Tongue (tissue), 1 donor: ENCODE measurements at regions not wholly inside any gene's neighbourhood (a gene's known extent, or its start where the extent isn't known, plus 50 kb on each side); places are given as distances from the start of the nearest gene placed in this dataset.
"Not testable (repeated sequence)": the region's sequence is repeated elsewhere in the genome, so short reads cannot be mapped to it uniquely, and the experiment has no call there.

ENCODE experiments used
- DNase-seq: peaks from one replicate; pipeline ENCODE4 v3.0.0-alpha.2; 2015

GRCh38 chrX:129161108-129161507, 362.2 kb downstream of the SMARCA1 start:
- no peak for DNase-seq

DNA sequence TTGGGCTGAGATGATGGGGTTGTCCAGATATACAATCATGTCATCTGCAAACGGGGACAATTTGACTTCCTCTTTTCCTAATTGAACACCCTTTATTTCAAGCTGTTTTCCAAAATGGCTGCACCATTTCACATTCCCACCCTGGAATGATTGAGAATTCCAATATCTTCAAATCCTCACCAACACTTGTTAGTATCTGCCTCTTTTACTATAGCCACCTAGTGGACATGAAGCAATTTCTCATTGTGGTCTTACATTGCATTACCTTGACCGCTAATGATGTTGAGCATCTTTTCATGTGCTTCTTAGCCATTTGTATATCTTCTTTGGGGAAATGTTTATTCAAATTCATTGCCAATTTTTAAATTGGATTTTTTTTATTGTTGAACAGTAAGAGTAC, 364.8 kb downstream of the SMARCA1 start:
- DNase-seq, result no peak

DNA sequence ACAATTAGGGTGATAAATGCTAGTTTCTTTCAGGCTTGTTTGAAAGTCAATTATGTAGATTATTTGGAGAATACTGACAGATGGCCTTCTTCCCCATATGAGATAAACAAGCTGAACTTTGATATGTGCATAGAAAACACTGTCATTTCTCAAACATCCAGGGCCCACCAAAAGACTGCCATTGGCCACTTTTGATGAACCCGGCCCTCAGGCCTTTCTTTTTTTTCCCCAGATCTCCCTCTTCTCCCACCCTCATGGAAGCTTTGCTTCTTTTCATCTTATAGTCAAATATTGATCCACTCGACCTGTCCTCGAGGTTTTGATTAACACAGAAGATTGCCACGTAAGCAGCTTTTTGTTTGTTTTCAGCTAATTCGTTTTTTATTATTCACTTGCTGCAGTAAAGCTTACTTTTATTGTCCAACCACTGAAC, 377.4 kb downstream of the SMARCA1 start:
- DNase-seq, result no peak

- DNase-seq, result no peak
These were observed 377.9 kb downstream of the SMARCA1 start for GRCh38 chrX:129145385-129145784.

DNA sequence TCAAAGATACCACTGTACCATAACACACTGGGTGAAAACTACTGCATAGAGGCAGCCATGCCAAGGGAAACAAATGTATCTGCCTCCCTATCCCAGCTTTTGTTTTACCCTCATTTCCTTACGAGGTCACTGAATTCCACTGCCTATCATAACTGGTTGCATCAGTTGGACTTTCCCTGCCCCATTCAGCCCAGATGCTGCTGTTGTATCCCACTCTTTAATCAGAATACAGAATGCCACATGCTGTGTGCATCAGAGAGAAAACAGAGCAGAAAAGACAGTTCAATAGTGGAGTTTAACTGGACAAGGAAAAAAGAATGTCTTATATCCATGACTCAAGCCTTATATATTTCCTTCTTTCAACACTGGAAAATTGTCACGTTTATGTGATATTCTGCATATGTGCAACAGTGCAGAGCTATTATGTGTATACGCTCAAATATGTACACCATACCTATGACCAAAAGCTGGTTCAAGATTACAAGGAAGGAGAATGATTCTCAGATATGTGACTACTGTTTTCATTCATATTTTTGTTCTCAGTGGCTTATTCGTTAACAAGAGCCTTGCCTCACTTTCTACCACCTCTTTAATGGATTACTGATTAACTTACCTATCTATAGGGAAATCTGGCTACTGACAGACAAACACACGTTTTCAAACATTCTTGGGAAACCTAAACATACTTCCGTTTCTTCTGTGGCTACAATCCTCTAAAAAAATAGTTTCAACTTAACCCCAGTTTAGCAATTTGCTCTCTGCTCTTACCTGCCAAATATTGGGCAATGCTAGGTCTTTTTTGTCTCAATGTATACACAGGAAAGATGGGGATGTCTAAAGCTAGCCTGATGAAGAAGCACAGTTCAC, 378.9 kb downstream of the SMARCA1 start:
- DNase-seq, result no peak

GRCh38 chrX:129139837-129140598, 383.3 kb downstream of the SMARCA1 start:
- DNase-seq, result peak; percentile 24

- no peak for DNase-seq
These were observed 398.0 kb downstream of the SMARCA1 start for GRCh38 chrX:129125122-129125914.

DNA sequence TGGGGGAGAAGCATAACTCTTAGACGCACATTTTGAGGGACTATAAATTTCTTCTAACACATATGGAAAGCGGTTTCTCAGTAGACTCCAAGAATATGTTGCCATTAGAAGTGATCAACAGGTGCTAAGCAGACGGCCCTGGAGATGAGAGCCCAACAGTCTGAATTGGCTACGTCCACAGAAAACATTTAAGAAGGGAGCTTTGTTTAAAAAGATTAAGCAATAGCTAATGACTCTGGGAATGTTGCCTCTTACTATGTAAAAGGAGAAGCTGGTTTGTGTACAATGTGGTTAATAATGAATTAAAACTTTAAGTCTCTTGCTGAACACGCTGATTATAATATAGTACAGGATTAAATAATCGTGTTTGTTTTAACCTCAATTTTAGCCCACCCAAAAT, 399.5 kb downstream of the SMARCA1 start:
- DNase-seq, result peak; percentile 8

- peak; percentile 3 for DNase-seq
These were observed 406.4 kb downstream of the SMARCA1 start for GRCh38 chrX:129116676-129117470.

GRCh38 chrX:129115935-129116334, 407.4 kb downstream of the SMARCA1 start:
- no peak for DNase-seq

GRCh38 chrX:129115104-129115503, 408.2 kb downstream of the SMARCA1 start:
- peak; percentile 14 for DNase-seq

DNA sequence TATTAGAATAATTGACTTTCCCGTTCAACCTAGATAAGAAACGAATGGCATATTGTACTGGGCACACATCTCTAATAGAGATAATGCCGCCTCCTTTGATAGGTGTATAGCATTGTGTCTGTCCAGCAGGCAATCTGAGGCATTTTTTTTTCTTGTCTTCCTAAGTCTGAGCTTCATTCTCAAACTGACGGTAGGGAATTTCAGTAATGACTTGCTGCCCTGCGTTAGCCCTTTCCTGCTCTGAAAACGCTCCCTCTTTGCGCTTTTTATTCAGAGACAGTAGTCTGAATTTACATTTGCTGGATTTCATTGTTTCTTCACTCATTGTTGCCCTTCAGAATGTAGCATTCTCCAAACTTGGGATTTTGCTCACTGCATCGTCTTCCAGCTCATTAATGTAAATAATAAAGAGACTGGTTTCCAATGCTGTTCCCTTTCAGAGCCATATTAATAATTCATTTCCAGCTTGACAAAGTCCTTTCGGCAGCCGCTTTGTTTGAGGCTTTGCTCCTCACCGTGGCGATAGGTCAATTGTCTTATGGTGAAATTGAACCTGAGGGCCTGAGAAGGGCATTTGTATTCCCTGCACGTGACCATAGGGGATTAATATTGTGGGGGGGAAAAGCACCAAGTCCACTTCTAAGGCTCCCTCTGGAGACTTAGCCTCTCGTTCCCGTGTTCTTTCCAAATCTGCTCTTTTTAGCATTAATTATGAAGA, 412.1 kb downstream of the SMARCA1 start:
- no peak for DNase-seq

DNA sequence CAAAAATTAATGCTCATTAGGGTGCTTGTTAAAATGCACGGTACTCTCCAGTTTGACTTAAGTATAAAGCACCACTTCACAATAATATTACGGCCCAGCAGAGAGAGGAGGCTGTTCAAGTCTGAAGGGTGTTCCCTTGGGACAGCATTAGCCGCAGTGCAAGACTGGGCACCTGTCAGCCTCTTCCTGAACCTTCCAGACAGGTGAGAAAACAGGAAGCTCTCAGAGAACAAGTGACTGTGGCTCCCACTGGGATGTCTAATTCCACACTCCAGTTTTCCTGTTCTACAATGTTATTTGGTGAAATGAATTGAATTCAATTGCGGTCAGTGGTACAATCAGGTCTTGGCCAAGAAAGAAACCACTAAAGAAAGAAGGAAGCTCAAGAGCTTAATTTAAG, 414.4 kb downstream of the SMARCA1 start:
- DNase-seq, result peak; percentile 1

GRCh38 chrX:129099207-129099606, 424.1 kb downstream of the SMARCA1 start:
- DNase-seq, result no peak

DNA sequence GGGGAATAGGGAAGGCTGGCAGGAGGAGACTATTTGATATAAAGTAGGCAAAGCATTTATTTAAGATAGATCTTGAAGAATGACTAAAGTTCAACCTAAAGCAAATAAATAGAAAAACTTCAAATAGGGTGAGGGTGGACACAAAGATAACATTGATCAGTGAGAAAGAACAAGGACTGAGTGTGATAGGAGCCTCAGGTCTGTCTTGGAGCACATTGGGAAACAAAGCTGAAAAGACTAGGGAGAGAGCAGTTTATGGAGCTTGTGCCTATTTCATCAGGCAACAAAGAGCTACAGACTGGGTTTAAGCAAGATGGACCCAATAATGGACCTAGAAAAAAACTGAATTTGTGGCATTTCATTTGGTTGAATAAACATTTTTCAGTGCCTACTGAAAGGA, 425.6 kb downstream of the SMARCA1 start:
- no peak for DNase-seq

GRCh38 chrX:129093706-129094105, 429.6 kb downstream of the SMARCA1 start:
- no peak for DNase-seq

- no peak for DNase-seq
These were observed 430.5 kb downstream of the SMARCA1 start for GRCh38 chrX:129092757-129093156.

- DNase-seq, result no peak
These were observed 431.0 kb downstream of the SMARCA1 start for GRCh38 chrX:129092242-129092641.

- DNase-seq, result no peak
These were observed 432.2 kb downstream of the SMARCA1 start for GRCh38 chrX:129091097-129091496.

DNA sequence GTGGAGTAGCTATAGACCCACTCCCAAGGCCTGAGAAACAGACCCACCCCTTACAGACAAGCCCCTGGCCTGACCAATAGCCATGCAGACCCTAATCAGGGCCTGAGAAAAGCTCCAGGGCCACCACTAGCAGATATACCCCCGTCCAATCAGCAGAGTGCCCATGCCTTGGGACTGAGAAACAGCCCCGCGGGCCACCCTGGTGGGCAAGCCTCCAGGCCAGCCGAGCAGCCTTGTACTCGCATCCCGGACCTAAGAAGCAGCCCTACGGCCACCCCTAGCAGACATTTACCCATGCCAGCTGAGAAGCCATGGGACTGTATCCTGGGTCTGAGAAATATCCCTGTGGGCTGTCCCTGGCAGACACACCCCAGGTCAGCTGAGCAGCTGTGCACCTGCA, 436.5 kb downstream of the SMARCA1 start:
- no peak for DNase-seq

- not testable (repeated sequence) for DNase-seq
These were observed 439.0 kb downstream of the SMARCA1 start for GRCh38 chrX:129084291-129084690.
